PC-9 (cell line): ENCODE measurements at regions not wholly inside any gene's neighbourhood (a gene's known extent, or its start where the extent isn't known, plus 50 kb on each side); places are given as distances from the start of the nearest gene placed in this dataset.

Source experiments
- EZH2 ChIP-seq: fragments of 200-600 bp; sonication (generic); IDR thresholded peaks from 2 replicates; pipeline ENCODE4 v1.8.0; 2017; ENCODE audit warnings: antibody characterized with exemption, low read depth
- TF ChIP-seq, protein P1 (sequence below): fragments of 200-600 bp; sonication (generic); conservative IDR thresholded peaks from 2 replicates; pipeline ENCODE4 v1.6.1; 2017; ENCODE audit warnings: mixed run types, antibody characterized with exemption, mild to moderate bottlenecking, moderate library complexity

DNA sequence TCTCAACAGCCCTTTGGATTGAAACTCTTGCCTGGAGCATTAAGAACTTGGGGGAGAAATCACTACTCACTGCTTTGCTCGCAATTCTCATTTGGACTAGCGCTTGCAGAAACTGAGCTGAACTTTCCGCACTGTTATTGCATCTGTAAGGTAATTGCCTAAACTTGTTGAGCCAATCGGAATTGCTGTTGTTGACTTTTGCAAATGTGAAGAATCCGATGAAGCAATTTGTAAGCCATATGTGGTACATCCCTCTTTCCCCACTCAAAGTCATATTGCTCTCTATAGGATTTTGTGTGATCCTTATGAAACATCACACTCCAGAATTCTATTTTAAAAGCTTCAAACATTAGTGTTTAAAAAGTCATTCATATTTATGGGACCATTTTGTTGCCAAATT is 191.7 kb upstream of the GBE1 start:
- TF ChIP-seq, protein P1, sequence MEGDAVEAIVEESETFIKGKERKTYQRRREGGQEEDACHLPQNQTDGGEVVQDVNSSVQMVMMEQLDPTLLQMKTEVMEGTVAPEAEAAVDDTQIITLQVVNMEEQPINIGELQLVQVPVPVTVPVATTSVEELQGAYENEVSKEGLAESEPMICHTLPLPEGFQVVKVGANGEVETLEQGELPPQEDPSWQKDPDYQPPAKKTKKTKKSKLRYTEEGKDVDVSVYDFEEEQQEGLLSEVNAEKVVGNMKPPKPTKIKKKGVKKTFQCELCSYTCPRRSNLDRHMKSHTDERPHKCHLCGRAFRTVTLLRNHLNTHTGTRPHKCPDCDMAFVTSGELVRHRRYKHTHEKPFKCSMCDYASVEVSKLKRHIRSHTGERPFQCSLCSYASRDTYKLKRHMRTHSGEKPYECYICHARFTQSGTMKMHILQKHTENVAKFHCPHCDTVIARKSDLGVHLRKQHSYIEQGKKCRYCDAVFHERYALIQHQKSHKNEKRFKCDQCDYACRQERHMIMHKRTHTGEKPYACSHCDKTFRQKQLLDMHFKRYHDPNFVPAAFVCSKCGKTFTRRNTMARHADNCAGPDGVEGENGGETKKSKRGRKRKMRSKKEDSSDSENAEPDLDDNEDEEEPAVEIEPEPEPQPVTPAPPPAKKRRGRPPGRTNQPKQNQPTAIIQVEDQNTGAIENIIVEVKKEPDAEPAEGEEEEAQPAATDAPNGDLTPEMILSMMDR = no peak
- no peak for TF ChIP-seq EZH2
